Adrenal gland (tissue), 5 donors: ENCODE measurements at regions not wholly inside any gene's neighbourhood (a gene's known extent, or its start where the extent isn't known, plus 50 kb on each side); places are given as distances from the start of the nearest gene placed in this dataset.

Experiments used
- POLR2A ChIP-seq, 2 donors: fragments of 450-650 bp; IDR thresholded peaks; one replicate each; pipeline ENCODE4 v1.6.1; 2017; ENCODE audit warnings: antibody characterized with exemption in 2 of 2, mild to moderate bottlenecking in 2 of 2, moderate library complexity in 1 of 2
- TF ChIP-seq, protein P1 (sequence below), 6 experiments: fragments of 450-650 bp in 4 of 6; fragments of 200-600 bp in 2 of 6; sonication (generic) in 1 of 6; IDR thresholded peaks; 1 replicate in 5 of 6; 2 replicates in 1 of 6; pipeline versions ENCODE4 v1.5.1 to v1.8.0; 2016 to 2021; ENCODE audit warnings: antibody characterized with exemption in 6 of 6, mild to moderate bottlenecking in 2 of 6, moderate library complexity in 1 of 6
- donor health status: DM: no; HTN: no; CAD: no.

DNA sequence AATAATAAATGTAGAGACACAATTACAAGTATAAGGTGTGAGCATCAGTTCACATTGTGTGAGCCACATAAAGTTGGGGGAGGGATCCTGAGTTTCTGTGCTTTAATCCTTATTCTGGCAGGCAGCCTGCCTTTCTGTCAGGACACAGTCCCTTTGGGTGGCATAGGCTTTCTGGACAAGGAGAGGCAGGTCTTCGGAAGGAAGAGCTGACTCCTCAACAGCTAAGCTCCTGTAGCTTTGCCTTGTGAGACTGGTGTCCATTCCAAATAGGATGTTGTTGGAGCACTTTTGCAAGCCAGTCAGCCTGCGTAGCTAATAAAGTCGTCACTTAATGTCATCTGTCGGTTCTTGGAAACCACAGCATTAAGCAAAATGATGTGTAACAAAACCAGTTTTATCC lies 151.9 kb upstream of the MCTP2 start:
- TF ChIP-seq, protein P1, sequence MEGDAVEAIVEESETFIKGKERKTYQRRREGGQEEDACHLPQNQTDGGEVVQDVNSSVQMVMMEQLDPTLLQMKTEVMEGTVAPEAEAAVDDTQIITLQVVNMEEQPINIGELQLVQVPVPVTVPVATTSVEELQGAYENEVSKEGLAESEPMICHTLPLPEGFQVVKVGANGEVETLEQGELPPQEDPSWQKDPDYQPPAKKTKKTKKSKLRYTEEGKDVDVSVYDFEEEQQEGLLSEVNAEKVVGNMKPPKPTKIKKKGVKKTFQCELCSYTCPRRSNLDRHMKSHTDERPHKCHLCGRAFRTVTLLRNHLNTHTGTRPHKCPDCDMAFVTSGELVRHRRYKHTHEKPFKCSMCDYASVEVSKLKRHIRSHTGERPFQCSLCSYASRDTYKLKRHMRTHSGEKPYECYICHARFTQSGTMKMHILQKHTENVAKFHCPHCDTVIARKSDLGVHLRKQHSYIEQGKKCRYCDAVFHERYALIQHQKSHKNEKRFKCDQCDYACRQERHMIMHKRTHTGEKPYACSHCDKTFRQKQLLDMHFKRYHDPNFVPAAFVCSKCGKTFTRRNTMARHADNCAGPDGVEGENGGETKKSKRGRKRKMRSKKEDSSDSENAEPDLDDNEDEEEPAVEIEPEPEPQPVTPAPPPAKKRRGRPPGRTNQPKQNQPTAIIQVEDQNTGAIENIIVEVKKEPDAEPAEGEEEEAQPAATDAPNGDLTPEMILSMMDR (IDR thresholded peaks at IDR 0.05): no peak
- no peak for TF ChIP-seq POLR2A (IDR thresholded peaks at IDR 0.05)
